Gastroesophageal sphincter (tissue), 4 donors: ENCODE measurements at regions not wholly inside any gene's neighbourhood (a gene's known extent, or its start where the extent isn't known, plus 50 kb on each side); places are given as distances from the start of the nearest gene placed in this dataset.
"Not testable (repeated sequence)": the region's sequence is repeated elsewhere in the genome, so short reads cannot be mapped to it uniquely, and the experiment has no call there.

Experiments used
- ATAC-seq: fragments of 150-250 bp; one replicate; pipeline ENCODE4 v1.9.1; 2016; ENCODE audit warnings: mild to moderate bottlenecking, moderate library complexity
- H3K27ac ChIP-seq, 4 donors: fragments of 200-600 bp; sonication (generic) in 3 of 4; 1 replicate in 3 of 4; 2 replicates in 1 of 4; pipeline ENCODE4 v1.5.1; 2016 to 2019
- H3K27me3 ChIP-seq: fragments of 200-600 bp; sonication (generic); one replicate; pipeline ENCODE4 v1.5.1; 2019
- H3K36me3 ChIP-seq, 2 donors: fragments of 200-600 bp; sonication (generic); one replicate each; pipeline ENCODE4 v1.5.1; 2019; ENCODE audit warnings: control low read depth in 1 of 2
- H3K4me1 ChIP-seq, 3 donors: fragments of 200-600 bp; sonication (generic); 1 replicate in 2 of 3; 2 replicates in 1 of 3; pipeline ENCODE4 v1.5.1; 2016 to 2019; ENCODE audit warnings: control low read depth in 2 of 3
- H3K4me3 ChIP-seq, 2 donors: fragments of 200-600 bp; sonication (generic); one replicate each; pipeline ENCODE4 v1.5.1; 2019; ENCODE audit warnings: mild to moderate bottlenecking in 1 of 2, moderate library complexity in 1 of 2
- H3K9me3 ChIP-seq, 3 donors: fragments of 200-600 bp; sonication (generic); one replicate each; pipeline ENCODE4 v1.5.1; 2017 to 2019; ENCODE audit warnings: control low read depth in 2 of 3
- EP300 ChIP-seq: sonication (generic); formaldehyde crosslinking; IDR thresholded peaks from one replicate; pipeline ENCODE4 v1.6.1; 2017; ENCODE audit warnings: antibody characterized with exemption, mild to moderate bottlenecking
- POLR2A ChIP-seq, 2 donors: fragments of 450-650 bp; IDR thresholded peaks; one replicate each; pipeline ENCODE4 v1.6.1; 2017; ENCODE audit warnings: antibody characterized with exemption in 2 of 2, mild to moderate bottlenecking in 2 of 2, moderate library complexity in 1 of 2
- POLR2AphosphoS5 ChIP-seq: sonication (generic); formaldehyde crosslinking; IDR thresholded peaks from one replicate; pipeline ENCODE4 v1.6.1; 2017; ENCODE audit warnings: antibody characterized with exemption
- WGBS, 2 donors: methylation state at CpG; one replicate each; pipeline ENCODE4 v1.1.5; 2018; ENCODE audit warnings: low coverage in 1 of 2; 5-methylcytosine and 5-hydroxymethylcytosine counted together
- TF ChIP-seq, protein P1 (sequence below), 4 experiments: fragments of 200-600 bp in 2 of 4; fragments of 450-650 bp in 2 of 4; sonication (generic) in 1 of 4; IDR thresholded peaks; one replicate each; pipeline ENCODE4 v1.5.1; 2017 to 2019; ENCODE audit warnings: antibody characterized with exemption in 4 of 4, mild to moderate bottlenecking in 2 of 4, moderate library complexity in 2 of 4

DNA sequence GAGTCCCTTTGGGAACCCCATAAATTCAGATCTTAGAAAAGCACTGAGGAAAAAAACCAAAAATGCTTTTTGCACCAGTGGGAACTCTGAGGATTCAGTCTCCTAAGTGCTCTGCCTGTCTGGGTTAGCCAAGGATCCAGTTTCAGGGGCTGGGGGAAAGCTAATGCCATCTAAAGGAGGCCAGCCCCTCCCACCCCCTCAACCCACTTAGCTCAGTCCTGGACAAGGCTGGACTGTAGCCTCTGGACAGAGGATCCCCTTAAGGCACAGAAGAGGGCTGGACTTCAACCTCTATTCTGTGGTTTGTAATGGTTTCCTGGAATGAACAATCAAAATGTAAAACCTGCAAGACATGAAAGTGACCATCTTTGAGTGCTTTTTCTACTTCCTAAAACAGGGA, 356.1 kb upstream of the ZFHX3 start:
- Histone ChIP-seq H3K4me1 (no peaks in the 10 kb centered on the region), H3K36me3 (no peaks in the 10 kb centered on the region), H3K27ac (no peak overlapping the region), H3K27me3 (peaks cover 7% of the 10 kb centered on the region), H3K4me3 (no peak overlapping the region), H3K9me3 (no peaks in the 10 kb centered on the region)
- TF ChIP-seq POLR2A (IDR thresholded peaks at IDR 0.05), result no peak
- no peak for TF ChIP-seq POLR2AphosphoS5
- TF ChIP-seq, protein P1, sequence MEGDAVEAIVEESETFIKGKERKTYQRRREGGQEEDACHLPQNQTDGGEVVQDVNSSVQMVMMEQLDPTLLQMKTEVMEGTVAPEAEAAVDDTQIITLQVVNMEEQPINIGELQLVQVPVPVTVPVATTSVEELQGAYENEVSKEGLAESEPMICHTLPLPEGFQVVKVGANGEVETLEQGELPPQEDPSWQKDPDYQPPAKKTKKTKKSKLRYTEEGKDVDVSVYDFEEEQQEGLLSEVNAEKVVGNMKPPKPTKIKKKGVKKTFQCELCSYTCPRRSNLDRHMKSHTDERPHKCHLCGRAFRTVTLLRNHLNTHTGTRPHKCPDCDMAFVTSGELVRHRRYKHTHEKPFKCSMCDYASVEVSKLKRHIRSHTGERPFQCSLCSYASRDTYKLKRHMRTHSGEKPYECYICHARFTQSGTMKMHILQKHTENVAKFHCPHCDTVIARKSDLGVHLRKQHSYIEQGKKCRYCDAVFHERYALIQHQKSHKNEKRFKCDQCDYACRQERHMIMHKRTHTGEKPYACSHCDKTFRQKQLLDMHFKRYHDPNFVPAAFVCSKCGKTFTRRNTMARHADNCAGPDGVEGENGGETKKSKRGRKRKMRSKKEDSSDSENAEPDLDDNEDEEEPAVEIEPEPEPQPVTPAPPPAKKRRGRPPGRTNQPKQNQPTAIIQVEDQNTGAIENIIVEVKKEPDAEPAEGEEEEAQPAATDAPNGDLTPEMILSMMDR (IDR thresholded peaks at IDR 0.05), result no peak
- no peak for TF ChIP-seq EP300
- no peak for ATAC-seq

GRCh38 chr16:73403291-73403690, 355.4 kb upstream of the ZFHX3 start:
- WGBS, 2 donors, result 87 to 92% methylated on average over 9 to 12 of the region's 12 CpGs
- Histone ChIP-seq H3K4me1 (no peaks in the 10 kb centered on the region), H3K36me3 (no peaks in the 10 kb centered on the region), H3K27ac (no peak overlapping the region), H3K9me3 (no peaks in the 10 kb centered on the region), H3K4me3 (no peak overlapping the region), H3K27me3 (peaks cover 1% of the 10 kb centered on the region)
- no peak for ATAC-seq
- TF ChIP-seq POLR2A (IDR thresholded peaks at IDR 0.05) (no peak), EP300 (no peak), POLR2AphosphoS5 (no peak)
- TF ChIP-seq, protein P1 (IDR thresholded peaks at IDR 0.05), result no peak

DNA sequence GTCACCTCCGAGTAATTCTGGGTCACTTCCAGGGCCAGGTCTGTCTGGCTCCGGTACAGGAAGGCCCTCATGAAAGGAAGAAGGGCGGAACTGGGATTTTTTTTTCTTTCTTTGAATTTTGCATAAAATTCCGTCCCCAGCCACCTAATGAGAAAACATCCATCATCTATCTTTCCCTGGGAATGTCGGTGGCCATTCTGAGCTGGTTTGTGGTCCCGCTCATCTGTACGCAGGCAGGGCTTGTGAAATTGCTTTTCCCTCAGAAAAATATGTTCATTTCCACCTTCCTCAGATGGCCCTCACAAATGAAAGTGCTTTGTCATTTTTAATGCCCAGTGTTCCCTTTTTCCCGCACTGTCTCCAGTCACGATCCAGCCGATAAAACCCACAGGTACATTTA, 353.0 kb upstream of the ZFHX3 start:
- WGBS, 2 donors, result 68% methylated on average over 7 of the region's 10 CpGs; no CpG with 5 or more reads in 1 of the 2 donors
- H3K36me3 ChIP-seq, result no peaks in the 10 kb centered on the region
- H3K27me3 ChIP-seq, result no peaks in the 10 kb centered on the region
- ATAC-seq, result no peak
- H3K27ac ChIP-seq, result no peak overlapping the region
- H3K4me1 ChIP-seq, result no peaks in the 10 kb centered on the region
- no peaks in the 10 kb centered on the region for H3K9me3 ChIP-seq
- TF ChIP-seq POLR2AphosphoS5 (no peak), EP300 (no peak), POLR2A (IDR thresholded peaks at IDR 0.05) (no peak)
- TF ChIP-seq, protein P1 (IDR thresholded peaks at IDR 0.05), result no peak
- H3K4me3 ChIP-seq, result no peak overlapping the region

GRCh38 chr16:73399997-73400396, 352.1 kb upstream of the ZFHX3 start:
- Histone ChIP-seq H3K4me1 (no peaks in the 10 kb centered on the region), H3K27me3 (no peaks in the 10 kb centered on the region), H3K27ac (no peak overlapping the region), H3K36me3 (no peaks in the 10 kb centered on the region), H3K9me3 (no peaks in the 10 kb centered on the region), H3K4me3 (no peak overlapping the region)
- WGBS, 2 donors, result 82 to 83% methylated on average over 5 of the region's 5 CpGs
- TF ChIP-seq, protein P1 (IDR thresholded peaks at IDR 0.05), result no peak
- no peak for TF ChIP-seq POLR2AphosphoS5
- no peak for TF ChIP-seq EP300
- TF ChIP-seq POLR2A (IDR thresholded peaks at IDR 0.05), result no peak
- ATAC-seq, result no peak

DNA sequence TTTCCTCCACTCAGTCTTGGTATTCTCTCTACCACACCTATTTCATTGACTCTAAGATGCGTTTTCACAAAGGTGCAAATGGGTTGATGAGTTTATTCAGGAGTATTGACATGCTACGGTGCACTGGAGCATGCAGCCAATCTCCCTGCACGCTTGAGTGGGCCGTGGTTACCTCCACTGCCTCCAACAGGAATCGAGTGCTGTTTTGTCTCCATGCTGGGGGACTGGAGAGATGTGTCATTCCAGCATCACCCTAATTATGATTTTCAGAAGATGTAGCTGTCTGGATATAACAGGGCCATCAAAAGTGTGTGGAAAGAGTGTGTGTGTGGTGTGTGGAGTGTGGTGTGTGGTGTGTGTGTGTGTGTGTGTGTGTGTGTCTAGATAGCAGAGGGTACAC, 351.6 kb upstream of the ZFHX3 start:
- no peak overlapping the region for H3K4me3 ChIP-seq
- ATAC-seq, result no peak
- no peaks in the 10 kb centered on the region for H3K36me3 ChIP-seq
- H3K27me3 ChIP-seq, result no peaks in the 10 kb centered on the region
- no peak overlapping the region for H3K27ac ChIP-seq
- no peak for TF ChIP-seq EP300
- TF ChIP-seq POLR2A (IDR thresholded peaks at IDR 0.05), result no peak
- no peak for TF ChIP-seq POLR2AphosphoS5
- TF ChIP-seq, protein P1 (IDR thresholded peaks at IDR 0.05), result no peak
- H3K9me3 ChIP-seq, result no peaks in the 10 kb centered on the region
- H3K4me1 ChIP-seq, result no peaks in the 10 kb centered on the region
- WGBS, 2 donors, result 67 to 87% methylated on average over 1 to 4 of the region's 5 CpGs

GRCh38 chr16:73398604-73399003, 350.7 kb upstream of the ZFHX3 start:
- H3K4me3 ChIP-seq, H3K27me3 ChIP-seq, H3K27ac ChIP-seq, H3K36me3 ChIP-seq, H3K4me1 ChIP-seq, ATAC-seq, H3K9me3 ChIP-seq: not testable (repeated sequence)
- WGBS, 2 donors, result 86 to 100% methylated on average over 1 of the region's 1 CpG
